ENCODE measurements at regions not wholly inside any gene's neighbourhood (a gene's known extent, or its start where the extent isn't known, plus 50 kb on each side); places are given as distances from the start of the nearest gene placed in this dataset.
A peak's percentile ranks its signal among the peaks of the same experiment; 100 is the strongest.

GRCh38 chr9:124190761-124191160 is 67.0 kb upstream of the NEK6 start:
- H3K4me2 ChIP-seq (ENCODE audit: low read length) = no peak overlapping the region
- ChIA-PET CTCF (ENCODE audit: unreplicated experiment) (no interaction called here), POLR2A (interaction anchor here (0.7 kb wide), 1 partner anchor 26 kb away, joined by 3 read pairs; no protein-coding TSS in a partner anchor)

GRCh38 chr9:124191691-124192395 is 65.9 kb upstream of the NEK6 start:
- Histone ChIP-seq H3K27ac (ENCODE audit: low read depth, low read length, poor library complexity, severe bottlenecking) (no peak overlapping the region), H3K4me1 (ENCODE audit: insufficient read depth, low read length, poor library complexity, severe bottlenecking) (peaks cover 2% of the 10 kb centered on the region), H3K4me2 (ENCODE audit: low read length) (no peak overlapping the region), H2AFZ (ENCODE audit: low read length) (no peak overlapping the region), H3K4me3 (ENCODE audit: low read depth, low read length, poor library complexity, severe bottlenecking) (no peak overlapping the region), H3K9me3 (ENCODE audit: low read length) (peaks cover 20% of the 10 kb centered on the region; the same call in 1 of the 2 replicates), H3K79me2 (ENCODE audit: insufficient read depth, low read depth, low read length) (no peaks in the 10 kb centered on the region), H4K20me1 (ENCODE audit: insufficient read depth, low read length) (no peaks in the 10 kb centered on the region), H3K9me2 (ENCODE audit: insufficient read depth, low read length) (no peaks in the 10 kb centered on the region), H3K36me3 (ENCODE audit: insufficient read depth, low read length) (no peaks in the 10 kb centered on the region)
- TF ChIP-seq EZH2phosphoT487 (IDR thresholded peaks at IDR 0.05; ENCODE audit: borderline replicate concordance, low read depth, low read length) = no peak
- no peak for TF ChIP-seq CTCF (conservative IDR thresholded peaks at IDR 0.05; ENCODE audit: low read length)
- intact Hi-C loops (cut with micrococcal nuclease; ENCODE audit: unreplicated experiment) = no loop called here
- CTCF ChIA-PET (ENCODE audit: unreplicated experiment) = no interaction called here
- no TSS peak for BruUV-seq (replicated peaks)
- POLR2A ChIA-PET = no interaction called here
- DNase-seq (ENCODE audit: low spot score) = no peak

More at GRCh38 chr9:124190761-124191160, 67.0 kb upstream of the NEK6 start:
- H4K20me1 ChIP-seq (ENCODE audit: insufficient read depth, low read length) = no peaks in the 10 kb centered on the region
- no peak overlapping the region for H3K27ac ChIP-seq (ENCODE audit: low read depth, low read length, poor library complexity, severe bottlenecking)
- H2AFZ ChIP-seq (ENCODE audit: low read length) = no peak overlapping the region
- no TSS peak for BruUV-seq (replicated peaks)
- no peaks in the 10 kb centered on the region for H3K4me1 ChIP-seq (ENCODE audit: insufficient read depth, low read length, poor library complexity, severe bottlenecking)
- H3K4me3 ChIP-seq (ENCODE audit: low read depth, low read length, poor library complexity, severe bottlenecking) = no peak overlapping the region
- H3K9me2 ChIP-seq (ENCODE audit: insufficient read depth, low read length) = no peaks in the 10 kb centered on the region
- no peak for TF ChIP-seq CTCF (conservative IDR thresholded peaks at IDR 0.05; ENCODE audit: low read length)
- no peak for TF ChIP-seq EZH2phosphoT487 (IDR thresholded peaks at IDR 0.05; ENCODE audit: borderline replicate concordance, low read depth, low read length)
- H3K79me2 ChIP-seq (ENCODE audit: insufficient read depth, low read depth, low read length) = no peaks in the 10 kb centered on the region
- H3K36me3 ChIP-seq (ENCODE audit: insufficient read depth, low read length) = no peaks in the 10 kb centered on the region
- intact Hi-C loops (cut with micrococcal nuclease; ENCODE audit: unreplicated experiment) = no loop called here
- no peak for DNase-seq (ENCODE audit: low spot score)
- peaks cover 11% of the 10 kb centered on the region; the same call in 1 of the 2 replicates for H3K9me3 ChIP-seq (ENCODE audit: low read length)

- no TSS peak for BruUV-seq (replicated peaks)
- Histone ChIP-seq H3K36me3 (ENCODE audit: insufficient read depth, low read length) (no peaks in the 10 kb centered on the region), H3K4me3 (ENCODE audit: low read depth, low read length, poor library complexity, severe bottlenecking) (no peak overlapping the region), H4K20me1 (ENCODE audit: insufficient read depth, low read length) (no peaks in the 10 kb centered on the region), H3K4me2 (ENCODE audit: low read length) (peak overlapping the region; percentile 53), H3K9me3 (ENCODE audit: low read length) (peaks cover 20% of the 10 kb centered on the region; the same call in 1 of the 2 replicates), H3K79me2 (ENCODE audit: insufficient read depth, low read depth, low read length) (no peaks in the 10 kb centered on the region), H3K4me1 (ENCODE audit: insufficient read depth, low read length, poor library complexity, severe bottlenecking) (peaks cover 47% of the 10 kb centered on the region), H3K9me2 (ENCODE audit: insufficient read depth, low read length) (no peaks in the 10 kb centered on the region), H2AFZ (ENCODE audit: low read length) (peak overlapping the region; percentile 68), H3K27ac (ENCODE audit: low read depth, low read length, poor library complexity, severe bottlenecking) (peak overlapping the region; percentile 34)
- intact Hi-C loops (cut with micrococcal nuclease; ENCODE audit: unreplicated experiment) = loop anchor here (1.0 kb wide), 1 partner anchor 70 kb away; no protein-coding TSS in a partner anchor
- CTCF ChIA-PET (ENCODE audit: unreplicated experiment) = interaction anchor here (0.6 to 1.3 kb wide), 6 partner anchors 9 to 193 kb away, joined by 3 to 5 read pairs (median 3); no protein-coding TSS in a partner anchor
- no peak for DNase-seq (ENCODE audit: low spot score)
- POLR2A ChIA-PET = interaction anchor here (0.7 to 1.5 kb wide), 6 partner anchors 11 to 96 kb away, joined by 3 to 4 read pairs (median 4); no protein-coding TSS in a partner anchor
- TF ChIP-seq EZH2phosphoT487 (IDR thresholded peaks at IDR 0.05; ENCODE audit: borderline replicate concordance, low read depth, low read length) (no peak), CTCF (conservative IDR thresholded peaks at IDR 0.05; ENCODE audit: low read length) (no peak)
Measured at GRCh38 chr9:124196814-124197176, 61.0 kb upstream of the NEK6 start.

All from OCI-LY7 (cell line).